T-helper 1 cell (primary cell): ENCODE measurements at regions not wholly inside any gene's neighbourhood (a gene's known extent, or its start where the extent isn't known, plus 50 kb on each side); places are given as distances from the start of the nearest gene placed in this dataset.

Experiments used
- DNase-seq, 5 donors: peaks; one replicate each; pipeline ENCODE4 v3.0.0-alpha.2; 2012 to 2020

- no peak for DNase-seq
Measured at GRCh38 chr11:29025001-29025400, 916.8 kb downstream of the METTL15 start.

DNA sequence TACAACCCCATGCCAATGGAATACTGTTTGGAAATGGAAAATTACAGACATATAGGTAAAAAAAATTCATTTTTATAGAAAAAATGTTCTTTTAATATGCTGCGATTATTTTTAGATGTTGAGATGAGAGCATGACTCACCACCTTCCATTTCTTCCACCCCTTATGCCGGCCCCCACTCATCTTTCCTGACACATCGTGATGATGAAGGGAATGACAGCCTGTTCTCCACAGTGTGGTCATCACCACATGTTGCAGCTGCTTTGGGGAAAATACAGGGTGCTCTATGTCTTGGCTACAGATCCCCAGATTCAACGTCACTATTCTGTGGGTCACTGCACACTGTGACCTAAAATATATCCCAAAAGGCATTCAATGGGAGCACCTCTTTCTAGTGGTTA lies 916.2 kb downstream of the METTL15 start:
- no peak for DNase-seq

GRCh38 chr11:29023761-29024160 lies 915.6 kb downstream of the METTL15 start:
- no peak for DNase-seq

DNA sequence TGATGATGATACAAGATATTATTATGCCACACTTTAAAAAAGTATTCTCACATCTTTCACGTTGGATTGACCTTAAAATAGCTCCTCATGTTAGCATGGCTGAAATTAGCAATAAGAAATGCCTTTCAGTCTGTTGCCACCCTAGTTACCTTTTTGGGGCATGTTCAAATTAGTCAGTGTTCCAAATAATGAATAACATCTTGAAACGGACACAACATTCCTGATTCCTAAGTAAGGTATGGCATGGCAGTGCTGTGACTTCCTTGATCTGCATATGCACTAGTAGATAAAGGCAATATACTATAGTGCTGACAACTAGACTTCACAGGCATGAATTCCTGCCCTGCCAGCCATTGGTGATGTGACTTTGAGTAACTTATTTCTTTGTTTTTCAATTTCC lies 914.5 kb downstream of the METTL15 start:
- DNase-seq: no peak

DNA sequence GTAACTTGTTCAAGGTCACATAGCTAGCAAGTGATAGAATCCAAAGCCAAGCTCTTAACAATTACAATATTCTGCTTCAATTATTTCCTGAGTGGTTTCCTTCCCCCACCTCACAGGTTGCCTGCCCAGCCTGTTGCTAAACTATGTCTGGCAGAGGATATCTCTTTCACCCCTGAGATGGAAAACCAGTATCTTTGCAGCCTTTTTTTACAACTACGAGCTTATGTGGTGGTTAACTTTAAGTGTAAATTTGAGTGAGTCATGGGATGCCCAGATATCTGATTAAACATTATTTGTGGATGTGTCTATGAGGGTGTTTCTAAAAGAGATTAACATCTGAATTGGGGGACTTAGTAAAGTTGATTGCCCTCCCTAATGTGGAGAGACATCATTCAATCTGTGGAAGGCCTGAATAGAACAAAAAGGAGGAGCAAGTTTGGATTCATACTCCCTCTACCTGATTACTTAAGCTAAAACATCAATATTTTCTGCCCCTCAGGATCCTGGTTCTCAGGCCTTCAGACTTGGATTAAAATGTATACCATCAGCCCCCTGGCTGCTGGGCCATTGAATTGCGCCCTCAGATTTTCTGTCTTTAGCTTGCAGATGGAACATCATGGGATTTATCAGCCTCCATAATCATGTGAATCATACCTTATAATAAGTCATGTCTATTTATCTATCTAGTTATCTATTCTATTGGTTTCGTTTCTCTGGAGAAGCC lies 911.9 kb downstream of the METTL15 start:
- no peak for DNase-seq

DNA sequence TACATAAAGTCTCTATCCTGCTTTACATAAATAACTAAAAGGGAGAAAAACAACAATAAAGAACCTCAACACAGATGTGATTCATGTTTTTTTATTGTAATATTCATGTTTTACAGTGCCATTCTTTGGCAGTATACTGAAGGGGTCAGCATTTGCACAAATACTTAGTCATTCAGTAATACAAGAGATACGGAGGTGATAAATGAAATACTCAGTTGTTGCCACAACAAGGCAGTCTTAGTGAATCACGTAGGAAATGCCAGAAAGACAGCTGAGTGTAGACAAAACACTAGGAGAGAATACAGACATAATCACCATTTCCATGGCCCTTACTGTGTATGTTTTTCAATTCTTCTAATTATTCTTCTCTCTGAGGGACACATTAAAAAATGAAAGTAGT lies 910.4 kb downstream of the METTL15 start:
- DNase-seq: no peak

DNA sequence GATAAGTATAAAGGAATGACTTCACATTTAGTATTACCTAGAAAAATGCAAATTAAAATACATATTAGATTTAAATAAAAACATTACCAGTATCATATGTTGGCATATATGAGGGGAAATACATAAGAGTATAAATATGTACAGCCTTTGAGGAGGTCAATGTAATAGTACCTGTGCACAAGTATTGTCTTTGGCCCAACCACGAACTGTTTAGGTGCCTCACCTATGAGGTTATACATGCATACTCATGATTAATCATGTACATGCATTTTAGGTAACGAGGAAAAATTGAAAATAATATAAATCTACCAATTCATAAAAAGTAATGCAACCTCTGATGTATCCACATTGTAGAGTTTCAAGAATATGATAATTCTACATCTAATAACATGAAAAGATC lies 909.8 kb downstream of the METTL15 start:
- no peak for DNase-seq

- no peak for DNase-seq
Measured at GRCh38 chr11:29012507-29012906, 904.3 kb downstream of the METTL15 start.

DNA sequence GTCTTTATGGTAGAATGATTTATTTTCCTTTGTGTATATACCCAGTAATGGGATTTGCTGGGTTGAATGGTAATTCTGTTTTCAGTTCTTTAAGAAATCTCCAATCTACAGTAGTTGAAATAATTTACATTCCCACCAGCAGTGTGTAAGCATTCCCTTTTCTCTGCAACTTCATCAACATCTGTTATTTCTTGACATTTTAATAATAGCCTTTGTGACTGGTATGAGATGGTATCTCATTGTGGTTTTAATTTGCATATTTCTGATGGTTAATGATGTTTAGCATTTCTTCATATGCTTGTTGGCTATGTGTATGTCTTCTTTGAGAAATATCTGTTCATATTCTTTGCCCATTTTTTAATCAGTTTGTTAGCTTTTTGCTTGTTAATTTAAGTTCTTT lies 901.2 kb downstream of the METTL15 start:
- DNase-seq: no peak

DNA sequence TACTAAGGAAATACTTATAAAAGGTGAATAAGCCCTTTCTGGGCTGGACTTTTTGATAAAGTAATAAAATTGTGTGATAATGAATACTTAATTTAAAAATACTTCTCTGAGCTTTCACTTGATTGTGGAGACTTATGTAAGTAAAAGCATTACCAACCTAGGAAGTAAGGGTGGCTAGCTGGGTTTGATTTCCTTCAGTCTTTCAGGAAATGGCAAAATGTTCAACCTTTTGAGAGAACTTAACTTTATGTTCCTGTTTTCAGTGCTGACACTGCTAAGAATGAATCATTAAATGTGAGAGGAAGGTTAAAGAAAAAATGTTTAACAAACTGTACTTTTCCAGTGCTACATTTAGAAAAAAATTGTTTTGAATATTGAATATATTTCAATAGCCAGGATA lies 900.3 kb downstream of the METTL15 start:
- no peak for DNase-seq

DNA sequence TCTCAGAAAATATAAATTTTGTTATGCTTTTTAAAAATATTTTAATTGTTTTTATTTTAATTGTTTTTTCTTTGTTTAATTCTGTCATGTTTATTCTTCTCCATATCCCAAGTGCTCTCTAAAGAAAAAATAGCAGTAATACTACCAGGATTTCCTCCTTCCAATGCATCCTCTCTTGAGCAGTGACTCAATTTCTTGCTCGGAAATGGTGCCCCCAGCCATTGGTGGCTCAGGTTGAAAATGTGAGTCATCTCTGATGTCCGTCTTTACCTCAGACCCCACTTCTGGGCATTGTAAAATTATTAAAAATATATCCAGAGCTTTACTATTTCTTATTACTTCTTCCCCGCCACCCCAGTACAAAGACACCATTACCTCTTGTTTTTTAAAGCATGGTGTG lies 898.5 kb downstream of the METTL15 start:
- DNase-seq: no peak

- DNase-seq: no peak
Measured at GRCh38 chr11:29005401-29005980, 897.3 kb downstream of the METTL15 start.

DNA sequence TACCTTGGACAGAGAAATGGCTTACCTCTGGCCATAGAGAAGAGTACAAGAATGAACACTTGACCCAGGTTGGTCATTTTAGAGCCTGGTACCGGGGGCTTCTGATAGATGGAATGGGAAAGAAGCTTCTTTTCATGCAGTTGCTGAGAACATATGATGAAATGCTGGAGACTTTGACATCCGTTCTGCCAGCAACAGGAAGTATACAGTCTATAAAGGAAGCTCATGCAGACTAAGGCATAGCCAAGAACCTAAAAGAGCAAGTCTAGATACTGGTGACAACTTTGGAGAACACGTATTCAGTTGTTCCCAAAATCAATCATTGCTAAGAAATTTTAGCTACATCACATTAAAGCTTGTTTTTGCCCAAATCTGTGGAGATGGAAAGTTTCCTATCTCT lies 894.6 kb downstream of the METTL15 start:
- DNase-seq: no peak

GRCh38 chr11:28999620-29000019 lies 891.4 kb downstream of the METTL15 start:
- DNase-seq: no peak

GRCh38 chr11:28992996-28993395 lies 884.8 kb downstream of the METTL15 start:
- no peak for DNase-seq

- DNase-seq: no peak
Measured at GRCh38 chr11:28984231-28984630, 876.0 kb downstream of the METTL15 start.

DNA sequence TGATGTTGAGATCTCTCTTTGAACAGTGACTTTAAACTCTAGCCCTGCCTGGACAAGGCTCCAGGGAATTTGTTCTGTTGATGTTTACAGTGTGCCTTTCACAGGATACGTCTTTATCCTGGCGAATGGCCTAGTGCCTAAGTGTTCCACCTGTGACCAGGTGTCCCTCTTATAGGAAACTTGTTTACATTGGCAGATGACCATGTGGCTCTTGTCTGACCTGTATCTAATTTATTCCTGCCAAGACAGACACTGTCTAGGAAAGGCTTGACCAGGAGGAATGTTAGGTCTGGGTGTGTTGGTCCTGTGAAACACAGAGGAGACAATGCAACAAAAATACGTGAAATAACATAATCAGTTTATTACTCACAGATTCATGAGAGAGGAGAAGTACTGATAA lies 875.6 kb downstream of the METTL15 start:
- DNase-seq: no peak

GRCh38 chr11:28981381-28981780 lies 873.2 kb downstream of the METTL15 start:
- no peak for DNase-seq

DNA sequence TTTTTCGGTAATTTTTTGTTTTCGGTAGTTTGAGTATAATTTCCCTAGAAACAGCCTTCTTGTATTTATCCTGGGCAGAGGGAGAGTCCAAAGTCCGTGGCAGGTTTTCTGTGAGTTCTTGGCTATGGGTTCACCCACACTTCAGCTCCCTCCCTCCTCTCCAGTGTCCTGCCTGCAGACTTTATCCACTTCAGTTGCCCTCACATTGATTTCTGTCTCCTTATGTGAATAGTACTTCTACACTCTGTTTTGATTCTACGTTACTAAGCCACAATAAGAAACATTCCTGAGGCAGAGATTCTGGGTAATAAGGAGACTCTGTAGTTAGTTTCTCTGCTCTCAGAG lies 868.6 kb downstream of the METTL15 start:
- DNase-seq: no peak

DNA sequence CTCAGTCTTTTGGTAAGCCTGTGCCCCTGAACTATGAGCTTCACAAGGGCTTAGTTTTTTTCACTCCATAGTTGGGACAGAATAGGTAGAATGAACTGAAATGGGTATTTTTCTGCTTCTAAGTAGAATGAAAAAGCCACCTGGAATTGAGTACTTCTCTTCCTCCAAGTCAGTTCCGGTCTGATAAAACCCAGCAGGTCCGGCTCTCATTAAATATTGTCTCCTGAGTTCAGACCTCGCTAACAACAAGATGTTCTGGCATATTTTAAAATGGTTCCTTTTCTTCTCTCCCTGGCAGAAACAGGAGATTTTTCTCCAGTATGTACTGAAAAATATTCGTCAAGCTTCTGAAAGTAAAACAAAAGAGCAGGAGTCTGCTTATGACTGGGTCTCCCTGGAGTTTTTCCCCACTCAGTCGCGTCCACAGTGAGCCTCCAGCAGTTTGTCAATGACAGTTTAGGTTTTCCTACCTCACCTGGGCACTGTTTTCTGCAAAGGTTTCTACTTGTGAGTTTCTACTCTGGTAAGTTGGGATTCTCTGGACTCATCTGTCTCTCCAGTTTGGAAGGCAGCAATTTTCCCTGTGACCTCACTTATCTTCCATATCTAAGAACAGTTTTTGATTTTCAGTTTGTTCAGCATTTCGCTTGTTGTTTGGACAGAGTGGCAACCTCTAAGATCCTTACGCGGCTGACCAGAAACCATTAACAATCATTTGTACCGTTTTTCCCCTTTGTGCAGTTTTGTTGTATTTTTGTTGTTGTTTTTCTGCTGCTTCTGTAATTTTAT lies 868.0 kb downstream of the METTL15 start:
- no peak for DNase-seq

- DNase-seq: no peak
Measured at GRCh38 chr11:28969832-28970231, 861.6 kb downstream of the METTL15 start.

DNA sequence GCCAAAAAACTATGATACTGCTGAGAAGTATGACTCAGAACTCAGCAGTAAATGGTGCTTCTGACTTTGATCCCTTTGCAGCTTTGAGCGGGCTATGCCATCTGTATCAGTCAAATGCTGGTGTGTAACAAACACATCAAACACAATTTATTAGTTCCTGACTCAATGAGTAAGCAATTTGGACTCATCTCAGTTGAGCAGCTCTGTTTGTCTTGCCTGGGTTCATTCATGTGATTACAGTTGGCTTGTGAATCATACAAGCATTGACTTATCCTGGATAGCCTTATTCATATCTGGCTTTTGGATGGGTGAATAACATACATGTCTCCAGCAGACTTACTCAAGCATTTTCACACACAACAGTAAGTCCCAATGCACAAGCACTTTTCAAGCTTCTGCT lies 858.8 kb downstream of the METTL15 start:
- no peak for DNase-seq

DNA sequence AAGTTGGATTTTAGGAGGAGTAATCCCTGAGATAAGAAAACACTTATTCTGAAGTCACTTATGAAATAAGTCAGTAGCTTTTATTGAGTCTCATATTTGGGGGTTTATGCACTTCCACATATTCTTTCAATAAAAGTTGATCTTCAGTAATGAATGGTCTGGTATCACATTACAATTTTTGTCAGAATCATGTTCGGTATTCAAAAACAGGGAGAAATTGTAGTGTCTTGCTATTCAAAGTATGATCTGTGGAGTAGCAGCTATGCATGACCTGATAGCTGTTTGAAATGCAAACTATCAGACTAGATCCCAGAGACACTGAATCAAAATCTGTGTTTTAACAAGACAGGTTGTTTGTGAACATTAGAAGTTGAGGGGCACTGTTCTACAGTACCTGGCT lies 857.6 kb downstream of the METTL15 start:
- no peak for DNase-seq

DNA sequence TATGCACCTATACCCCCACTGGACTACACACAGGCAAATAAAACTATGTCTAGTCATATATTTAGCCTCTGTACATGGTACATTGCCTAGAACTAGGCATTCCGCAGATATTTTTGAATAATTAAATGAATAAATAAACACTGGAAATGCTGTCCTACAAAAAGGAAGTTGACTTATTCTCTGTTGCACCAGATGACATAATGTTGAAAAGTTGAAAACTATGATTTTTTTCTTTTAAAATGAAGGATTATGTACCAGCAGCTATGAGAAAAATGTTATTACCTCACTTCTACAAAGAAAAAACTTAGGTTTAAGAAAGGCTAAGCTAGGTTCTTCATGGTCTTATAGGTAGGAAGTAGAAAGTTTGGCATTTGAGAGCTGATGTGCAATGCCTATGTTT lies 856.6 kb downstream of the METTL15 start:
- no peak for DNase-seq
